HepG2 (cell line): ENCODE measurements at regions not wholly inside any gene's neighbourhood (a gene's known extent, or its start where the extent isn't known, plus 50 kb on each side); places are given as distances from the start of the nearest gene placed in this dataset.

Source experiments
- ATAC-seq: fragments of 200-7000 bp; cut with Tn5 transposase; 3 replicates; pipeline ENCODE4 v1.9.1; 2020; ENCODE audit warnings: mild to moderate bottlenecking, moderate library complexity
- BruUV-seq: library from RNA; stranded (reverse); fragments of 400-500 nt; replicated peaks from 2 replicates; lab custom pipeline; 2021; lab: Mats Ljungman, UMichigan
- CTCF ChIA-PET: fragments of 300-600 bp; formaldehyde crosslinking; extraction: SDS; loops from one replicate; lab custom pipeline; 2021; ENCODE audit warnings: low total read pairs, inconsistent platforms, low intra/inter-chr PET ratio; lab: Yijun Ruan, JAX
- POLR2A ChIA-PET: fragments of 350-600 bp; sonication (Branson Sonifier 250); formaldehyde crosslinking; loops from one replicate; lab custom pipeline; 2020; ENCODE audit warnings: antibody characterized with exemption, inconsistent platforms; lab: Yijun Ruan, JAX
- DNase-seq: peaks from one replicate; pipeline ENCODE4 v3.0.0-alpha.2; 2015; ENCODE audit warnings: low spot score
- FAIRE-seq: peaks from 3 replicates; lab custom pipeline; 2011; peaks lifted over from hg19 to GRCh38; lab: Jason Lieb, UNC
- H2AFZ ChIP-seq: one replicate; pipeline ENCODE4 v1.6.1; 2011; ENCODE audit warnings: low read length, inconsistent platforms
- H3K27ac ChIP-seq: fragments of 300-600 bp; 3 replicates; pipeline ENCODE4 v1.8.0; 2011; ENCODE audit warnings: mixed run types, mild to moderate bottlenecking, mixed read lengths, low read length, inconsistent platforms; ENCODE audit not compliant: insufficient read depth; ENCODE audit errors: extremely low read length
- H3K27me3 ChIP-seq, 2 experiments: fragments of 200-600 bp in 1 of 2; 2 replicates in 1 of 2; 3 replicates in 1 of 2; pipeline versions ENCODE4 v1.6.0 to v1.8.0; 2011; ENCODE audit warnings: low read length in 2 of 2, mild to moderate bottlenecking in 2 of 2, moderate library complexity in 2 of 2, inconsistent platforms in 1 of 2; ENCODE audit not compliant: insufficient read depth in 2 of 2, control insufficient read depth in 1 of 2
- H3K36me3 ChIP-seq, 2 experiments: fragments of 200-600 bp in 1 of 2; replicated peaks in 1 of 2; 2 replicates in 1 of 2; 3 replicates in 1 of 2; pipeline versions ENCODE4 v1.5.1 to v1.8.0; 2011; ENCODE audit warnings: low read length in 2 of 2, inconsistent platforms in 1 of 2; ENCODE audit not compliant: insufficient read depth in 2 of 2, control insufficient read depth in 1 of 2
- H3K4me1 ChIP-seq: 2 replicates; pipeline ENCODE4 v1.5.1; 2012; ENCODE audit warnings: low read length, inconsistent platforms; ENCODE audit not compliant: insufficient read depth
- H3K4me2 ChIP-seq: 2 replicates; pipeline ENCODE4 v1.6.0; 2011; ENCODE audit warnings: low read depth, low read length, inconsistent platforms
- H3K4me3 ChIP-seq, 3 experiments: fragments of 200-600 bp in 1 of 3; sonication (generic), shearing (Covaris generic) in 1 of 3; replicated peaks in 1 of 3; 2 replicates each; pipeline ENCODE4 v1.5.1; 2011 to 2016; ENCODE audit warnings: low read length in 3 of 3, inconsistent platforms in 2 of 3, low read depth in 2 of 3, mild to moderate bottlenecking in 2 of 3, control low read depth in 1 of 3, mixed read lengths in 1 of 3; ENCODE audit not compliant: insufficient read depth in 1 of 3
- H3K79me2 ChIP-seq: one replicate; pipeline ENCODE4 v1.6.1; 2011; ENCODE audit warnings: low read length, inconsistent platforms; ENCODE audit not compliant: insufficient read depth
- H3K9ac ChIP-seq: 2 replicates; pipeline ENCODE4 v1.6.0; 2011; ENCODE audit warnings: mild to moderate bottlenecking, low read depth, low read length, inconsistent platforms; ENCODE audit not compliant: insufficient read depth
- H3K9me3 ChIP-seq: 2 replicates; pipeline ENCODE4 v1.5.1; 2012; ENCODE audit warnings: mild to moderate bottlenecking, low read length
- H4K20me1 ChIP-seq: 2 replicates; pipeline ENCODE4 v1.6.0; 2011; ENCODE audit warnings: inconsistent platforms, mild to moderate bottlenecking, low read length, moderate library complexity; ENCODE audit not compliant: insufficient read depth
- BORCS8-MEF2B ChIP-seq: sonication (generic); formaldehyde crosslinking; IDR thresholded peaks from 2 replicates; pipeline ENCODE4 v1.8.0; 2022; ENCODE audit warnings: mild to moderate bottlenecking, missing genetic modification reagents
- NRL ChIP-seq: sonication (generic); formaldehyde crosslinking; IDR thresholded peaks from 2 replicates; pipeline ENCODE4 v1.5.0; 2020; ENCODE audit warnings: missing genetic modification reagents, mild to moderate bottlenecking, moderate library complexity, borderline replicate concordance
- ZKSCAN8 ChIP-seq: IDR thresholded peaks from 2 replicates; pipeline ENCODE4 v1.6.1; 2016; ENCODE audit warnings: borderline replicate concordance, missing genetic modification reagents, missing compliant biosample characterization
- WGBS: methylation state at CpG from one replicate; pipeline ENCODE4 v1.1.6; 2017; ENCODE audit warnings: low lambda C conversion rate; 5-methylcytosine and 5-hydroxymethylcytosine counted together
- in situ Hi-C: cut with HindIII; loops from 2 replicates; pipeline ENCODE4 v1.10.0; 2017; ENCODE audit warnings: low pct_unique_long_range_greater_than_20kb; ENCODE audit not compliant: extremely low pct_ligation_motif_present
- intact Hi-C: fragments of 100-400 bp; cut with micrococcal nuclease; formaldehyde crosslinking; loops from one replicate; pipeline ENCODE4 v1.10.0; 2022; ENCODE audit not compliant: unreplicated experiment
- TF ChIP-seq, protein P1 (sequence below): sonication (generic); formaldehyde crosslinking; IDR thresholded peaks from 2 replicates; pipeline ENCODE4 v1.4.0; 2020; ENCODE audit warnings: mild to moderate bottlenecking, missing genetic modification reagents
- TF ChIP-seq, protein P2 (sequence below): conservative IDR thresholded peaks from 2 replicates; pipeline ENCODE4 v1.6.1; 2018; ENCODE audit warnings: missing genetic modification reagents

DNA sequence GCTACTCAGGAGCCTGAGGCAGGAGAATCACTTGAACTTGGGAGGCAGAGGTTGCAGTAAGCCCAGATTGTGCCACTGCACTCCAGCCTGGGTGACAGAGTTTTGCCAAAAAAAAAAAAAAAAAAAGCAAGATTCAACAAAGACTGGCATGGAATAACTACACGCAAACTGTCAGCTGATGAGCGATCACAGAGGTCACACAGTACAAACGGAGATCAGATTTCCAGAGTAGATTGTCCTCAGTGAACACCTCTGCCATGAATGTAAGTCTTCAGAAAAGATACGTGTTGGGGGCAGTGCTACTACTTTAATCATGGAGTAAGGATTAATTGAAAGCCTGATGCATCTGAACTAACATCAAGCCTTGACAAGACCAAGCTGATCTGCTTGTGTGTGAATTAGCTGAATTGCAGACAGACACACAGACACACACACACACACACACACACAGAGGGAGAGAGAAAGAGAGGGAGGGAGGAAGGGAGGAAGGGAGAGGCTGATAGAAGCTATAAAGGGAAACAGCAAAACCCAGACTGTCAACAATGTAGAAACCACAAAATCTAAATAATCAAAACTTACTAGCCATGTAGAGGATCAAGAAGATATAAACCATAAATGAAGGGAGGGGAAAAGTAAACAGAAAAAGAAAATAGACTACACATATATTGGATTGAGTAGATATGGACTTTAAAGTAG is 222.9 kb upstream of the ZNF462 start:
- Histone ChIP-seq H3K27ac (no peak overlapping the region), H3K4me1 (no peaks in the 10 kb centered on the region), H3K79me2 (no peaks in the 10 kb centered on the region), H2AFZ (no peak overlapping the region), H3K4me3 (no peak overlapping the region), H3K9ac (no peak overlapping the region), H4K20me1 (no peaks in the 10 kb centered on the region), H3K4me2 (no peak overlapping the region), H3K27me3 (no peaks in the 10 kb centered on the region), H3K9me3 (no peaks in the 10 kb centered on the region), H3K36me3 (no peaks in the 10 kb centered on the region)
- POLR2A ChIA-PET: no interaction called here
- WGBS: 3% methylated on average over 4 of the region's 4 CpGs
- in situ Hi-C loops (no loop called here), intact Hi-C loops (no loop called here)
- TF ChIP-seq, protein P1, sequence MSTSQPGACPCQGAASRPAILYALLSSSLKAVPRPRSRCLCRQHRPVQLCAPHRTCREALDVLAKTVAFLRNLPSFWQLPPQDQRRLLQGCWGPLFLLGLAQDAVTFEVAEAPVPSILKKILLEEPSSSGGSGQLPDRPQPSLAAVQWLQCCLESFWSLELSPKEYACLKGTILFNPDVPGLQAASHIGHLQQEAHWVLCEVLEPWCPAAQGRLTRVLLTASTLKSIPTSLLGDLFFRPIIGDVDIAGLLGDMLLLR: no peak
- TF ChIP-seq, protein P2, sequence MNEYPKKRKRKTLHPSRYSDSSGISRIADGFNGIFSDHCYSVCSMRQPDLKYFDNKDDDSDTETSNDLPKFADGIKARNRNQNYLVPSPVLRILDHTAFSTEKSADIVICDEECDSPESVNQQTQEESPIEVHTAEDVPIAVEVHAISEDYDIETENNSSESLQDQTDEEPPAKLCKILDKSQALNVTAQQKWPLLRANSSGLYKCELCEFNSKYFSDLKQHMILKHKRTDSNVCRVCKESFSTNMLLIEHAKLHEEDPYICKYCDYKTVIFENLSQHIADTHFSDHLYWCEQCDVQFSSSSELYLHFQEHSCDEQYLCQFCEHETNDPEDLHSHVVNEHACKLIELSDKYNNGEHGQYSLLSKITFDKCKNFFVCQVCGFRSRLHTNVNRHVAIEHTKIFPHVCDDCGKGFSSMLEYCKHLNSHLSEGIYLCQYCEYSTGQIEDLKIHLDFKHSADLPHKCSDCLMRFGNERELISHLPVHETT (CRISPR knock-in tag): no peak
- TF ChIP-seq BORCS8-MEF2B (no peak), NRL (CRISPR knock-in tag) (no peak), ZKSCAN8 (CRISPR knock-in tag) (no peak)
- ATAC-seq: no peak
- FAIRE-seq: no peak
- no peak for DNase-seq
- CTCF ChIA-PET: no interaction called here
- no TSS peak for BruUV-seq
